Aorta (tissue), 5 donors: ENCODE measurements at regions not wholly inside any gene's neighbourhood (a gene's known extent, or its start where the extent isn't known, plus 50 kb on each side); places are given as distances from the start of the nearest gene placed in this dataset.
"Not testable (repeated sequence)": the region's sequence is repeated elsewhere in the genome, so short reads cannot be mapped to it uniquely, and the experiment has no call there.

Experiments
- ATAC-seq: fragments of 200-7000 bp; cut with Tn5 transposase; one replicate; pipeline ENCODE4 v1.9.1; 2022; ENCODE audit warnings: moderate library complexity; ENCODE audit not compliant: low FRiP score
- DNase-seq, 2 donors: peaks; one replicate each; pipeline ENCODE4 v3.0.0-alpha.2; 2020
- H3K27ac ChIP-seq, 2 donors: one replicate each; pipeline ENCODE4 v1.5.1; 2013; ENCODE audit warnings: low read length in 2 of 2, mild to moderate bottlenecking in 2 of 2, moderate library complexity in 2 of 2, control low read depth in 1 of 2, inconsistent platforms in 1 of 2, low read depth in 1 of 2
- H3K27me3 ChIP-seq, 2 donors: one replicate each; pipeline ENCODE4 v1.6.1; 2013; ENCODE audit warnings: control low read depth in 1 of 2, low read length in 1 of 2, mild to moderate bottlenecking in 1 of 2, moderate library complexity in 1 of 2; ENCODE audit not compliant: insufficient read depth in 2 of 2, control insufficient read depth in 1 of 2
- H3K36me3 ChIP-seq, 2 donors: one replicate each; pipeline ENCODE4 v1.6.1; 2013; ENCODE audit warnings: control low read depth in 1 of 2, low read length in 1 of 2, mild to moderate bottlenecking in 1 of 2; ENCODE audit not compliant: insufficient read depth in 2 of 2, control insufficient read depth in 1 of 2
- H3K4me1 ChIP-seq, 2 donors: one replicate each; pipeline ENCODE4 v1.6.1; 2013; ENCODE audit warnings: low read length in 2 of 2, control low read depth in 1 of 2, mild to moderate bottlenecking in 1 of 2, moderate library complexity in 1 of 2; ENCODE audit not compliant: insufficient read depth in 2 of 2, control insufficient read depth in 1 of 2
- H3K4me3 ChIP-seq, 2 donors: one replicate each; pipeline ENCODE4 v1.5.1; 2013; ENCODE audit warnings: low read length in 2 of 2, control low read depth in 1 of 2, mild to moderate bottlenecking in 1 of 2
- H3K9me3 ChIP-seq: one replicate; pipeline ENCODE4 v1.6.1; 2013; ENCODE audit warnings: mild to moderate bottlenecking, low read length; ENCODE audit not compliant: control insufficient read depth
- WGBS, 2 donors: extraction: QIAGEN DNeasy Blood & Tissue Kit; methylation state at CpG; one replicate each; pipeline ENCODE4 v1.1.7; 2013; 5-methylcytosine and 5-hydroxymethylcytosine counted together
- intact Hi-C, 2 donors: fragments of 100-400 bp; cut with DNase I; formaldehyde crosslinking; loops; one replicate each; pipeline versions ENCODE4 v1.14.2 to v1.15.0; 2022
- donor health status: healthy with polysubstance abuse.
- donor health status: Bipolar disorder and iron deficiency.
- donor health status: DM: no; HTN: no; CAD: no.
- donor health status: DM: no; HTN: no; CAD: no.
- donor health status: DM: yes; HTN: yes; CAD: no.

- WGBS, 2 donors = 81 to 82% methylated on average over 1 of the region's 1 CpG
- H3K27me3 ChIP-seq, DNase-seq, H3K4me1 ChIP-seq, H3K27ac ChIP-seq, H3K36me3 ChIP-seq, H3K4me3 ChIP-seq, ATAC-seq, intact Hi-C loops, H3K9me3 ChIP-seq: not testable (repeated sequence)
Measured at GRCh38 chr15:31681529-31682259, 348.6 kb upstream of the CHRNA7 start.

- H3K4me3 ChIP-seq, ATAC-seq, H3K27ac ChIP-seq, H3K9me3 ChIP-seq, DNase-seq, H3K4me1 ChIP-seq, intact Hi-C loops, H3K27me3 ChIP-seq, H3K36me3 ChIP-seq: not testable (repeated sequence)
- WGBS, 2 donors = 68 to 81% methylated on average over 6 to 8 of the region's 8 CpGs
Measured at GRCh38 chr15:31687088-31687487, 343.2 kb upstream of the CHRNA7 start.

- H3K4me1 ChIP-seq, ATAC-seq, H3K27me3 ChIP-seq, H3K36me3 ChIP-seq, H3K27ac ChIP-seq, intact Hi-C loops, H3K9me3 ChIP-seq, DNase-seq, H3K4me3 ChIP-seq: not testable (repeated sequence)
- 69% methylated on average over 3 of the region's 5 CpGs; no CpG with 5 or more reads in 1 of the 2 donors for WGBS, 2 donors
Measured at GRCh38 chr15:31696509-31696908, 333.8 kb upstream of the CHRNA7 start.

- intact Hi-C loops, DNase-seq, H3K27me3 ChIP-seq, H3K36me3 ChIP-seq, H3K9me3 ChIP-seq, H3K4me3 ChIP-seq, ATAC-seq, H3K27ac ChIP-seq, H3K4me1 ChIP-seq: not testable (repeated sequence)
- WGBS, 2 donors = 71% methylated on average over 3 of the region's 7 CpGs; no CpG with 5 or more reads in 1 of the 2 donors
Measured at GRCh38 chr15:31705076-31705678, 325.1 kb upstream of the CHRNA7 start.

GRCh38 chr15:31707944-31708702, 322.2 kb upstream of the CHRNA7 start:
- intact Hi-C loops, DNase-seq, H3K36me3 ChIP-seq, H3K4me1 ChIP-seq, H3K9me3 ChIP-seq, H3K27me3 ChIP-seq, ATAC-seq, H3K27ac ChIP-seq, H3K4me3 ChIP-seq: not testable (repeated sequence)
- 62 to 63% methylated on average over 3 of the region's 8 CpGs for WGBS, 2 donors

- H3K27ac ChIP-seq, H3K9me3 ChIP-seq, H3K27me3 ChIP-seq, intact Hi-C loops, DNase-seq, ATAC-seq, H3K4me1 ChIP-seq, H3K36me3 ChIP-seq, H3K4me3 ChIP-seq: not testable (repeated sequence)
- whole genome bisulfite sequencing, 2 donors = 31 to 39% methylated on average over 4 to 6 of the region's 9 CpGs
Measured at GRCh38 chr15:31708703-31709327, 321.5 kb upstream of the CHRNA7 start.

- ATAC-seq, DNase-seq, H3K4me1 ChIP-seq, H3K27ac ChIP-seq, H3K36me3 ChIP-seq, H3K9me3 ChIP-seq, H3K27me3 ChIP-seq, intact Hi-C loops, H3K4me3 ChIP-seq: not testable (repeated sequence)
- 45 to 72% methylated on average over 2 of the region's 3 CpGs for WGBS, 2 donors
Measured at GRCh38 chr15:31709479-31709878, 320.8 kb upstream of the CHRNA7 start.

- H3K27ac ChIP-seq, H3K36me3 ChIP-seq, H3K4me3 ChIP-seq, H3K27me3 ChIP-seq, H3K4me1 ChIP-seq, H3K9me3 ChIP-seq, intact Hi-C loops, ATAC-seq, DNase-seq: not testable (repeated sequence)
- WGBS, 2 donors = 85 to 97% methylated on average over 4 of the region's 4 CpGs
Measured at GRCh38 chr15:31710806-31711205, 319.5 kb upstream of the CHRNA7 start.
